GM21381 (cell line): ENCODE measurements at regions not wholly inside any gene's neighbourhood (a gene's known extent, or its start where the extent isn't known, plus 50 kb on each side); places are given as distances from the start of the nearest gene placed in this dataset.

Experiments used
- ATAC-seq: cut with Tn5 transposase; IDR thresholded peaks from one replicate; pipeline ENCODE4 v1.9.1; 2021; ENCODE audit warnings: mild to moderate bottlenecking, moderate library complexity; ENCODE audit not compliant: unreplicated experiment

- no peak for ATAC-seq
Measured at GRCh38 chr2:176536439-176537133, 267.3 kb downstream of the MTX2 start.

- no peak for ATAC-seq
Measured at GRCh38 chr2:176537932-176538331, 268.7 kb downstream of the MTX2 start.

- no peak for ATAC-seq
Measured at GRCh38 chr2:176540995-176541394, 271.8 kb downstream of the MTX2 start.

- ATAC-seq, result no peak
Measured at GRCh38 chr2:176542476-176542875, 273.2 kb downstream of the MTX2 start.

GRCh38 chr2:176544557-176544956, 275.3 kb downstream of the MTX2 start:
- ATAC-seq, result no peak

- no peak for ATAC-seq
Measured at GRCh38 chr2:176544991-176545956, 276.0 kb downstream of the MTX2 start.

GRCh38 chr2:176546550-176546949, 277.3 kb downstream of the MTX2 start:
- ATAC-seq, result no peak

GRCh38 chr2:176552501-176553135, 283.4 kb downstream of the MTX2 start:
- no peak for ATAC-seq

GRCh38 chr2:176553685-176554100, 284.5 kb downstream of the MTX2 start:
- no peak for ATAC-seq

GRCh38 chr2:176554101-176555048, 285.1 kb downstream of the MTX2 start:
- no peak for ATAC-seq

GRCh38 chr2:176555112-176555511, 285.9 kb downstream of the MTX2 start:
- no peak for ATAC-seq

GRCh38 chr2:176555781-176556180, 286.5 kb downstream of the MTX2 start:
- no peak for ATAC-seq

GRCh38 chr2:176556373-176556772, 287.1 kb downstream of the MTX2 start:
- no peak for ATAC-seq

GRCh38 chr2:176557821-176558220, 288.6 kb downstream of the MTX2 start:
- ATAC-seq, result no peak

GRCh38 chr2:176558574-176559140, 289.4 kb downstream of the MTX2 start:
- no peak for ATAC-seq

- ATAC-seq, result no peak
Measured at GRCh38 chr2:176560296-176560695, 291.1 kb downstream of the MTX2 start.

- ATAC-seq, result no peak
Measured at GRCh38 chr2:176561706-176562105, 292.5 kb downstream of the MTX2 start.

GRCh38 chr2:176562359-176563078, 293.3 kb downstream of the MTX2 start:
- no peak for ATAC-seq

GRCh38 chr2:176565641-176566323, 296.5 kb downstream of the MTX2 start:
- no peak for ATAC-seq
